Activated T-cell treated with anti-CD3 and anti-CD28 coated beads, Interleukin-2, amount 50 U/mL, for 72 hours (primary cell): ENCODE measurements at regions not wholly inside any gene's neighbourhood (a gene's known extent, or its start where the extent isn't known, plus 50 kb on each side); places are given as distances from the start of the nearest gene placed in this dataset.
"Not testable (repeated sequence)": the region's sequence is repeated elsewhere in the genome, so short reads cannot be mapped to it uniquely, and the experiment has no call there.

Experiments used
- ATAC-seq, 2 donors: fragments of 150-1000 bp; cut with Tn5 transposase; replicated peaks in 1 of 2; 2 replicates each; pipeline ENCODE4 v1.10.0; 2021; ENCODE audit warnings: moderate library complexity in 2 of 2, mild to moderate bottlenecking in 1 of 2
- DNase-seq, 2 donors: peaks; one replicate each; pipeline ENCODE4 v3.0.0; 2021 to 2022; ENCODE audit warnings: mixed read lengths in 1 of 2
- H3K27ac Mint-ChIP-seq: one replicate; pipeline ENCODE4 v1.8.0; 2022; ENCODE audit warnings: mild to moderate bottlenecking, moderate library complexity, mixed read lengths
- H3K27me3 Mint-ChIP-seq: one replicate; pipeline ENCODE4 v1.8.0; 2022; ENCODE audit warnings: low read depth, mixed read lengths
- H3K36me3 Mint-ChIP-seq, 2 donors: one replicate each; pipeline ENCODE4 v1.8.0; 2022; ENCODE audit warnings: mixed read lengths in 2 of 2, mild to moderate bottlenecking in 1 of 2; ENCODE audit not compliant: insufficient read depth in 2 of 2
- H3K4me1 Mint-ChIP-seq: one replicate; pipeline ENCODE4 v1.8.0; 2022; ENCODE audit warnings: low read depth, mixed read lengths
- H3K4me3 Mint-ChIP-seq, 2 donors: one replicate each; pipeline ENCODE4 v1.8.0; 2022; ENCODE audit warnings: mild to moderate bottlenecking in 2 of 2, mixed read lengths in 2 of 2, moderate library complexity in 2 of 2
- H3K9me3 Mint-ChIP-seq, 2 donors: one replicate each; pipeline ENCODE4 v1.8.0; 2022; ENCODE audit warnings: mixed read lengths in 2 of 2

DNA sequence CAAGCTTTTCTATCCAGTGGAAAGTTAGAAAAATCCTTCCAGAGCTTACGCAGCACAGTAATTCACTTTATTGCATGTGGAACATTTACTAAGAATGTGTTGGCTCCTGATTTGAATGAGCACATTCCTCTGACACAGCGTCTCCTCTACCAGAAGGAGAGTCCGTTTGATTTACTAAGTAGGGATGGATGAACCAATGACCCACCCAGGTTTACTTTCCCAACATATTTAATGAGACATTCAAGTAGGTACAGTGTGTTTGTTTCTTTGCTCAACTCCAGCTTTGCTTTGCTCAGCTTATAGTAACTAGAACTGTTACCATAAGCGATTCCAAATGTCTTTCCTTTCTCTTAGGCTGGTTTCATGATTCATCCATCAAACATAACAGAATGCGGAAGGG is 161.7 kb downstream of the SMARCA1 start:
- Mint-ChIP-seq H3K27me3 (no peaks in the 10 kb centered on the region), H3K4me1 (no peaks in the 10 kb centered on the region), H3K9me3 (peaks cover 0 to 3% of the 10 kb centered on the region in 2 donors), H3K4me3 (no peak overlapping the region), H3K36me3 (no peaks in the 10 kb centered on the region), H3K27ac (no peak overlapping the region)
- no peak for ATAC-seq
- DNase-seq, result no peak

DNA sequence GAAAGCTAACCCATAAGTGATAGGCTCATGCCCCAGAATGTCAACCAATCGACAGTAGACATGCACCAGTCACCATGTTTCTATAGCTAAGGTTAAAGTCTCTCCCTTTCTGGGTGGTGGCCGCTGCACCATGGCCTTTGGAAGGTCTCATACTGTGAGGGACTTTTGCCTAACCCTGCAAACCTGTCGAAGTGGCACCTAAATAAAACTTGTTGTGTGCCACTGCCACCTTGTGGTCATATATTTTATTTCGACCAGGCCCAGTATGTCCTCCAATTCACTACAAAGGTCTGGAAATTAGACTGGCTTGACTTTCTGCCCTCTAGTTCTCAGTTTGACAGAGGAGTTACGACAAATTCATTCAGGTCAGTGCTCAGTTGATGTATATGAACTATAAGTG is 163.1 kb downstream of the SMARCA1 start:
- Mint-ChIP-seq H3K27me3 (no peaks in the 10 kb centered on the region), H3K4me3 (no peak overlapping the region), H3K9me3 (peaks cover 0 to 3% of the 10 kb centered on the region in 2 donors), H3K4me1 (no peaks in the 10 kb centered on the region), H3K27ac (no peak overlapping the region), H3K36me3 (no peaks in the 10 kb centered on the region)
- ATAC-seq (peak; percentile 56 to 61), DNase-seq (peak; percentile 42)

DNA sequence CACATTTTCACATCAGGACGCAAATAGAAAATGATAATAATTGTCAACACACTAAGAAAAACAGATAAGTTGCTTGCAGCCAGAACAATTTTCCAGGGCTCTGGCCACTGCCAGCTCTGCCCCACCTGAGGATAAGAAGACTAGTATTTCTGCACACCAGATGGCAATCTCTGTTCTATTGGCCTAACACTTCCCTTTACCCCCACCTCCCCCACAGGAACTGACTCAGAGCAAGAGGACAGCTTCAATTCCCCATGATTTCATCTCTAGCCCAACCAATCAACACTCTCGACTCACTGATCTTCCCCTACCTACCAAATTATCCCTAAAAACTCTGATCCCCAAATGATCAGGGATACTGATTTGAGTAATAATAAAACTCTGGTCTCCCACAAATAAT is 164.0 kb downstream of the SMARCA1 start:
- H3K4me3 Mint-ChIP-seq, result no peak overlapping the region

DNA sequence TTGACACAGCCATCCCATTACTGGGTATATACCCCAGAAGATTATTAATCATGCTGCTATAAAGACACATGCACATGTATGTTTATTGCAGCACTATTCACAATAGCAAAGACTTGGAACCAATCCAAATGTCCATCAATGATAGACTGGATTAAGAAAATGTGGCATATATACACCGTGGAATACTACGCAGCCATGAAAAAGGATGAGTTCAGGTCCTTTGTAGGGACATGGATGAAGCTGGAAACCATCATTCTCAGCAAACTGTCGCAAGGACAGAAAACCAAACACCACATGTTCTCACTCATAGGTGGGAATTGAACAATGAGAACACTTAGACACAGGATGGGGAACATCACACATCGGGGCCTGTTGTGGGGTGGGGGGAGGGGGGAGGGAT is 165.9 kb downstream of the SMARCA1 start:
- not testable (repeated sequence) for ATAC-seq, H3K4me1 Mint-ChIP-seq, H3K27me3 Mint-ChIP-seq, DNase-seq, H3K9me3 Mint-ChIP-seq, H3K27ac Mint-ChIP-seq, H3K4me3 Mint-ChIP-seq, H3K36me3 Mint-ChIP-seq

More for the DNA sequence above, 164.0 kb downstream of the SMARCA1 start:
- DNase-seq, result no peak
- Mint-ChIP-seq H3K27me3 (no peaks in the 10 kb centered on the region), H3K36me3 (no peaks in the 10 kb centered on the region), H3K4me1 (no peaks in the 10 kb centered on the region), H3K9me3 (peaks cover 0 to 3% of the 10 kb centered on the region in 2 donors), H3K27ac (no peak overlapping the region)
- ATAC-seq, result no peak

DNA sequence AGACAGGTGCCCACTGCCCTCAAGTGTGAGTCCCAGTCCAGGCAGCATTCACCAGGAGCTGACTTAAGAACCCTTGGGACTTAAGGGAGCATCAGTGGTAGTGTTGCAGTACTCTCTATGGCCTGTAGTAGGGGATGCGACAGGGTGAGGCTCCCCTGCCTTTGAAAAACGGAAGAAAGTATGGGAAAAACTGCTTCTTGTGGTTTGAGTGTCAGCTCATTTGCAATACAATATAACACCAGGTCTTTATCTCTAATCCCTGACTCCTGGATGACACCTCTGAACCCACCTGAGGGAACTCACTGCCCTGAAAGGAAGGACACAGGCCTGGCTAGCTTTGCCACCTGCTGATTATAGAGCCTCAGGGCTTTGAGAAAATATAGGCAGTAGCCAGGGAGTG is 176.0 kb downstream of the SMARCA1 start:
- peaks cover 0 to 2% of the 10 kb centered on the region in 2 donors for H3K9me3 Mint-ChIP-seq
- H3K36me3 Mint-ChIP-seq, result no peaks in the 10 kb centered on the region
- no peaks in the 10 kb centered on the region for H3K4me1 Mint-ChIP-seq
- no peak overlapping the region for H3K4me3 Mint-ChIP-seq
- H3K27me3 Mint-ChIP-seq, result no peaks in the 10 kb centered on the region
- no peak overlapping the region for H3K27ac Mint-ChIP-seq
- no peak for DNase-seq
- ATAC-seq, result no peak

DNA sequence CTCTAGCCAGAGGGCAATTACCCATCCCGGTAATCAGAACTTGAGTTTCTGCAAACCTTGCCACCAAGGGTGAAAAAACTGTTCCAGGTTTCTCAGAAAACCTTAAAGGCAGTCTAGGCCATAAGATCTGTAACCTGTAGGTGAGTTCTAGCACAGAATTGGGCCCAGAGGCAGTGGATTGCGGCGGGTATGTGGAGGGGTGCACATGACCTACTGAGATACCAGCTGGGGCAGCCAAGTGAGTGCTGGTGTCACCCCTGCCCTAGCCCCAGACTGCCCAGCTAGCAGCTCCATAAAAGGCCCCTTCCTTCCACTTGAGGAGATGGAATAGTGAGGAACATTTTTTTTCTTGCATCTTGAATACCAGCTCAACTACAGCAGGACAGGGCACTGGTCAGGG is 176.7 kb downstream of the SMARCA1 start:
- ATAC-seq (no peak), DNase-seq (no peak)
- Mint-ChIP-seq H3K27me3 (no peaks in the 10 kb centered on the region), H3K9me3 (peaks cover 0 to 2% of the 10 kb centered on the region in 2 donors), H3K36me3 (no peaks in the 10 kb centered on the region), H3K4me1 (no peaks in the 10 kb centered on the region), H3K4me3 (no peak overlapping the region), H3K27ac (no peak overlapping the region)

DNA sequence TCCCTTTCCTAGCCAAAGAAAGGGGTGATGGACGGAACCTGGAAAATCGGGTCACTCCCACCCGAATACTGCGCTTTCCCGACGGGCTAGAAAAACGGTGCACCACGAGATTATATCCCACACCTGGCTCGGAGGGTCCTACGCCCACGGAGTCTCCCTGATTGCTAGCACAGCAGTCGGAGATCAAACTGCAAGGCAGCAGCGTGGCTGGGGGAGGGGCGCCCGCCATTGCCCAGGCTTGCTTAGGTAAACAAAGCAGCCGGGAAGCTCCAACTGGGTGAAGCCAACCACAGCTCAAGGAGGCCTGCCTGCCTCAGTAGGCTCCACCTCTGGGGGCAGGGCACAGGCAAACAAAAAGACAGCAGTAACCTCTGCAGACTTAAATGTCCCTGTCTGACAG is 186.0 kb downstream of the SMARCA1 start:
- not testable (repeated sequence) for H3K4me3 Mint-ChIP-seq, H3K4me1 Mint-ChIP-seq, ATAC-seq, H3K9me3 Mint-ChIP-seq, H3K36me3 Mint-ChIP-seq, H3K27ac Mint-ChIP-seq, DNase-seq, H3K27me3 Mint-ChIP-seq

DNA sequence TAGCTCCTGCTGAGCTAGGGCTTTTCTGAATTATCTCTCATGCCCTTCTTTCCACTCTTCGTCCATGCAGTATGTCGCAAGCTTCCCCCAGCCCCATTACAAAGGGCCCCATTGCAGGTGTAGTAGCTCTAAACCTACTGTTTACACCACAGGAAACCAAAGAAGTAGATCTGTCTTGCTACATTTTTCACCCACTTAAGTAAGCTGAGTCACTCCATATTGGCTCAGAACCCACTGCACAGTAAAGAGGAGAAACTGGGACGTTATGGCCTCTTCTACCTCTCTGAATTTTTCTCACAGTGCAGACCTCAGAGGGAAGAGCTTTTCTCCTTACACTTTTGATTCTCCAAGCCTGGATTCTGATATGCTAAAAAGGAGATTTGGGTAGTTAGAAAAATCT is 200.2 kb downstream of the SMARCA1 start:
- Mint-ChIP-seq H3K4me1 (no peaks in the 10 kb centered on the region), H3K9me3 (no peaks in the 10 kb centered on the region), H3K27ac (no peak overlapping the region), H3K4me3 (no peak overlapping the region), H3K36me3 (no peaks in the 10 kb centered on the region), H3K27me3 (peaks cover 5% of the 10 kb centered on the region)
- ATAC-seq, result no peak
- no peak for DNase-seq

DNA sequence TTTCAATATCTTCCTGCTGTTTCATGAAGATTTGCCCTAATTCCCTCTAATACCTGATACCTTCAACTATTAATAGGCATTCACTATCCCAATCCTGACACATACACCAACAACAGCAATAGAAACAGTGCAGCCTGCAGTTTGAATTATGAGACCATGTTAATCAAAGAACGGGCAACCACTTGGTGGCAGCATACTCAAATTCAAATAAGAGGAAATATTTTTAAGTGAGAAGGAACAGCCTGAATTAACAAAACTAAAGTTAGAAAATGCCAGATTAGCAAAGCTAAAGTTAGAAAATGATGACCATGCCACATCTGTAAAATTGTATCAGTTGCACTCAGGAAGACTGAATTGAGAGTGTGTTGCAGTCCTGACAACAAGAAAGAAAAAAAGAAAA is 204.9 kb downstream of the SMARCA1 start:
- no peaks in the 10 kb centered on the region for H3K9me3 Mint-ChIP-seq
- no peak for DNase-seq
- no peak overlapping the region for H3K27ac Mint-ChIP-seq
- no peak for ATAC-seq
- no peaks in the 10 kb centered on the region for H3K4me1 Mint-ChIP-seq
- no peak overlapping the region for H3K4me3 Mint-ChIP-seq
- no peaks in the 10 kb centered on the region for H3K27me3 Mint-ChIP-seq
- no peaks in the 10 kb centered on the region for H3K36me3 Mint-ChIP-seq

DNA sequence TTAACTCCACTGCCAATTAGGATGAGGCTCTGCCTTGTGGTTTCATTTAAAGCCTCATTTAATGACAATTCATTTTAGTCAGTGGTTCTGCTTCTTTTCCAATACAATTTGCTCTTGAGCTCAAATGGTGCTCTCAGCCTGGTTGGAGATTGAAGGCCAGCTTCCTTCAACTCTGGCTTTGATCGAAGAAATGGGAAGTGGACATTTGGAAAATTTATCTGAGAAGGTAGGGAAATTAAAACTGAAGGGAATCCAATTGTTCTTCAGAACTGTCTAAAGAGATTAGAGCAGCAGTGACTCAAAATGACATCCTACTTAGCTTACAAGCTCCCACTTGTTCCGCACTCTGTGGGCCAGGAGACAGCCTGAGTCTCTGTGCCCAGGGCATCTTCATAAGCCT is 206.8 kb downstream of the SMARCA1 start:
- Mint-ChIP-seq H3K4me1 (no peaks in the 10 kb centered on the region), H3K9me3 (no peaks in the 10 kb centered on the region), H3K36me3 (no peaks in the 10 kb centered on the region), H3K27ac (no peak overlapping the region), H3K27me3 (no peaks in the 10 kb centered on the region), H3K4me3 (no peak overlapping the region)
- DNase-seq, result no peak
- no peak for ATAC-seq

DNA sequence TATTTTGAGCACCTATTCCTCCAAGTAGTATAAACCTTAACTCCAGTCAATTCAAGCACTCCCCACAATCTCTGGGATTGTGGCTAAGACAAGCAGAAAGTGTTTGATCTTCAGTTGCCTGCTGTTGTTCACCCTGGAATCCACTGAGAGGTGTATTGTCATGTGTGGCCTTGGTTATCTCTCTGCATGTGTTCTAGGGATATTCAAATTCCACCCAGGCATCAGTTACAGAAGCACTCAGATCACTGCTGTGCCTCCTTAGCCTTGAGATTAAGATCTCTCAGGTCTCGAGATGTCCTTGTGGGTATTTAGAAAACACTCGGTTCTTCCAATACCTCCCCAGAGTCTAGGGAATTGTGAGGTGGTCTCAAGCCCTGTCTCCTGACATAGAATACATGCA is 213.3 kb downstream of the SMARCA1 start:
- DNase-seq (no peak), ATAC-seq (no peak)
- Mint-ChIP-seq H3K4me1 (no peaks in the 10 kb centered on the region), H3K27ac (no peak overlapping the region), H3K4me3 (no peak overlapping the region), H3K36me3 (no peaks in the 10 kb centered on the region), H3K9me3 (no peaks in the 10 kb centered on the region), H3K27me3 (peaks cover 8% of the 10 kb centered on the region)

DNA sequence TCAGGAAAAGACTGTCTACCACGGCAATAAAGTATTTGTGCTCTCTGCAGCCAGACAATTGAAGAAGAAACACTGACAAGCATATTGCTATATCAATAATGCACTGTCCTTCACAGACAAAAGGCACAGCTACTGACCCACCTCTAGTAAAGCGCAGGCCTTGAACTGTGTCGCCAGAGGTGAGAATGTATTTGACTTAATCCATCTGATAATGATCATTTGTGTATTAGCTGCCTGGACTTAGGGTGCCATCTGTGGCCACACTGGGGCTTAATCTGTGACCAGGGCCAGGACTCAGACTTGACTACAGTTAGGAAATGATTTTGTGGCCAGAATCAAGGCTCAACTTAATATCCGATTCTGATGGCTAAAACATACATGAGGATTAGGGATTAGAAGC is 260.4 kb downstream of the SMARCA1 start:
- Mint-ChIP-seq H3K4me3 (no peak overlapping the region), H3K4me1 (no peaks in the 10 kb centered on the region), H3K36me3 (no peaks in the 10 kb centered on the region), H3K27me3 (peaks cover 11% of the 10 kb centered on the region), H3K27ac (no peak overlapping the region), H3K9me3 (no peaks in the 10 kb centered on the region)
- no peak for ATAC-seq
- DNase-seq, result no peak

DNA sequence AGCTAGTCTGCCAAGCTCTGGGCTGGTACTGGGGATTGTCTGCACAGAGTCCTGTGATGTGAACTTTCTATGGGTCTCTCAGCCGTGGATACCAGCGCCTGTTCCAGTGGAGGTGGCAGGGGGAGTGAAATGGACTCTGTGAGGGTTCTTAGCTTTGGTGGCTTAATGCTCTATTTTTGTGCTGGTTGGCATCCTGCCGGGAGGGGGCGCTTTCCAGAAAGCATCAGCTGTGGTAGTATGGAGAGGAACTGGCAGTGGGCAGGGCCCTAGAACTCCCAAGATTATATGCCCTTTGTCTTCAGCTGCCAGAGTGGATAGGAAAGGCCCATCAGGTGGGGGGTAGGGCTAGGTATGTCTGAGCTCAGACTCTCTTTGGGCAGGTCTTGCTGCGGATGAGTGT is 267.8 kb downstream of the SMARCA1 start:
- H3K27me3 Mint-ChIP-seq, result peaks cover 11% of the 10 kb centered on the region
- H3K27ac Mint-ChIP-seq, ATAC-seq, H3K4me1 Mint-ChIP-seq, H3K9me3 Mint-ChIP-seq, DNase-seq, H3K36me3 Mint-ChIP-seq, H3K4me3 Mint-ChIP-seq: not testable (repeated sequence)

DNA sequence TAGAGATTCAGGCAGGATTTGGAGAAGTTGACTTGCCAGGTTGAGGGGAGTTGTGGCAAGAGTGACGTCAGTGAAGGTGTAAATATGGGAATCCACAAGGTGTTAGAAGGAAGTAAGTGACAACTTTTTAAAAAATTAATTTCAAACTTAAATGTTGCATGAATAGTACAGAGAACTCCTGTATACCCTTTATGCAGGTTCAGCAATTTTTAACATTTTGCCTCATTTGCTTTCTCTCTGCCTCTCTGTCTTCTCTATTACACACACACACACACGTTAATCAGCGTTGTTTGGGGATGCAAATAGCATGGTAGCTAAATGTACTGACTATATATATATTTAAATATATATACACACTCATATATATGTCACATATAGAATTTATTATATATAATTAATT is 273.7 kb downstream of the SMARCA1 start:
- Mint-ChIP-seq H3K27me3 (no peaks in the 10 kb centered on the region), H3K4me1 (no peaks in the 10 kb centered on the region), H3K27ac (no peak overlapping the region), H3K9me3 (peaks cover 3 to 4% of the 10 kb centered on the region in 2 donors), H3K36me3 (no peaks in the 10 kb centered on the region), H3K4me3 (no peak overlapping the region)
- DNase-seq (no peak), ATAC-seq (no peak)

DNA sequence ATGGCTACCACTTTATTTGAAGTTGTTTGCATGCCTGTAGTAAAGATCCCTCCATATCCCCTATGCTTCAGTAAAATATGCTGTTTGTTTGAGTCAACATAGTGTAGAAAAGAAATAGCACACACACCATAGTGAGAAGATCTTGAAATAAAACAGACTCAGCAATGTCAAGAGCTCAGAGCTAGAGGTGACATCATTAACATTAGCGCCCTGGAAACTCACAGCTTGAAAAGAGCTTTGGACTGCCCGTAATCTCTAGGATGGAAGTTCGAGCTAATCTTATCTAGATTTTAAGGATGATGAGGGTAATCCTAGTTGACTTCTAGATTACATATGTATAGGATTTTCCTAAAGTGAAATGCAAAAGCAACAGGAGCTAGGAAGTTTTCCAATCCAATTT is 275.6 kb downstream of the SMARCA1 start:
- DNase-seq, result no peak
- no peak for ATAC-seq
- no peaks in the 10 kb centered on the region for H3K4me1 Mint-ChIP-seq
- peaks cover 1 to 2% of the 10 kb centered on the region in 2 donors for H3K9me3 Mint-ChIP-seq
- no peak overlapping the region for H3K4me3 Mint-ChIP-seq
- no peaks in the 10 kb centered on the region for H3K36me3 Mint-ChIP-seq
- no peak overlapping the region for H3K27ac Mint-ChIP-seq
- no peaks in the 10 kb centered on the region for H3K27me3 Mint-ChIP-seq
